Nephron (organoid): ENCODE measurements at regions not wholly inside any gene's neighbourhood (a gene's known extent, or its start where the extent isn't known, plus 50 kb on each side); places are given as distances from the start of the nearest gene placed in this dataset.

ENCODE experiments used
- H3K27ac Mint-ChIP-seq, 3 experiments: 2 replicates each; pipeline ENCODE4 v1.8.0; 2020; ENCODE audit warnings: mixed read lengths in 3 of 3, mild to moderate bottlenecking in 2 of 3, moderate library complexity in 1 of 3
- H3K27me3 Mint-ChIP-seq: 2 replicates; pipeline ENCODE4 v1.8.0; 2021; ENCODE audit warnings: low read depth, mild to moderate bottlenecking, moderate library complexity, mixed read lengths
- H3K36me3 Mint-ChIP-seq: 2 replicates; pipeline ENCODE4 v1.8.0; 2020; ENCODE audit warnings: low read depth, mixed read lengths
- H3K4me1 Mint-ChIP-seq: 2 replicates; pipeline ENCODE4 v1.8.0; 2020; ENCODE audit warnings: mixed read lengths
- H3K4me3 Mint-ChIP-seq, 3 experiments: 2 replicates each; pipeline ENCODE4 v1.8.0; 2020; ENCODE audit warnings: mild to moderate bottlenecking in 3 of 3, mixed read lengths in 3 of 3, moderate library complexity in 2 of 3
- H3K9me3 Mint-ChIP-seq: 2 replicates; pipeline ENCODE4 v1.8.0; 2020; ENCODE audit warnings: mixed read lengths
- TF ChIP-seq, protein P1 (sequence below), 3 experiments: fragments of 200-600 bp; sonication (generic); IDR thresholded peaks; one replicate each; pipeline ENCODE4 v1.5.0; 2021; ENCODE audit warnings: antibody characterized with exemption in 3 of 3; ENCODE audit not compliant: unreplicated experiment in 3 of 3

DNA sequence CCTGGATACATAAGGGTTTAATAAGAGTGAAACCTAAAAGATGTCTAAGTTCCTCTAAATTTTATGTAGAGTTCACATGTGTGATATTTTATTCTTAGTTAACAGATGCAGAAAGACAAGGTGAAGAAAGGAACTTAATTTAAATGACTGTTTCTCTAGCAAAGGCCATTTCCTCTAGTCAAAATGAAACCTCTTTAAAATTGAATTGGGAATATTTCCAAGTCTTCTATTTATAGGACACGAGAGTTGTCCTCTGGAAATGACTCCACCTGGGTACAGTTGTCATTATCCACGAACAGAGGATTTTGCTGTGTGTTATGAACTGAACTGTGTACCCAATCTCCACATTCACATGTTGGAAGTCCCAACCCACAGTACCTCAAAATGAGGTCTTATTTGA lies 64.5 kb upstream of the KCNK1 start:
- Mint-ChIP-seq H3K36me3 (no peaks in the 10 kb centered on the region), H3K27me3 (peaks cover 7% of the 10 kb centered on the region), H3K9me3 (peaks cover 13% of the 10 kb centered on the region), H3K4me1 (peaks cover 14% of the 10 kb centered on the region), H3K27ac (no peak overlapping the region), H3K4me3 (no peak overlapping the region)
- TF ChIP-seq, protein P1, sequence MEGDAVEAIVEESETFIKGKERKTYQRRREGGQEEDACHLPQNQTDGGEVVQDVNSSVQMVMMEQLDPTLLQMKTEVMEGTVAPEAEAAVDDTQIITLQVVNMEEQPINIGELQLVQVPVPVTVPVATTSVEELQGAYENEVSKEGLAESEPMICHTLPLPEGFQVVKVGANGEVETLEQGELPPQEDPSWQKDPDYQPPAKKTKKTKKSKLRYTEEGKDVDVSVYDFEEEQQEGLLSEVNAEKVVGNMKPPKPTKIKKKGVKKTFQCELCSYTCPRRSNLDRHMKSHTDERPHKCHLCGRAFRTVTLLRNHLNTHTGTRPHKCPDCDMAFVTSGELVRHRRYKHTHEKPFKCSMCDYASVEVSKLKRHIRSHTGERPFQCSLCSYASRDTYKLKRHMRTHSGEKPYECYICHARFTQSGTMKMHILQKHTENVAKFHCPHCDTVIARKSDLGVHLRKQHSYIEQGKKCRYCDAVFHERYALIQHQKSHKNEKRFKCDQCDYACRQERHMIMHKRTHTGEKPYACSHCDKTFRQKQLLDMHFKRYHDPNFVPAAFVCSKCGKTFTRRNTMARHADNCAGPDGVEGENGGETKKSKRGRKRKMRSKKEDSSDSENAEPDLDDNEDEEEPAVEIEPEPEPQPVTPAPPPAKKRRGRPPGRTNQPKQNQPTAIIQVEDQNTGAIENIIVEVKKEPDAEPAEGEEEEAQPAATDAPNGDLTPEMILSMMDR (IDR thresholded peaks at IDR 0.05; ENCODE audit: unreplicated experiment in 3 of 3), result no peak

DNA sequence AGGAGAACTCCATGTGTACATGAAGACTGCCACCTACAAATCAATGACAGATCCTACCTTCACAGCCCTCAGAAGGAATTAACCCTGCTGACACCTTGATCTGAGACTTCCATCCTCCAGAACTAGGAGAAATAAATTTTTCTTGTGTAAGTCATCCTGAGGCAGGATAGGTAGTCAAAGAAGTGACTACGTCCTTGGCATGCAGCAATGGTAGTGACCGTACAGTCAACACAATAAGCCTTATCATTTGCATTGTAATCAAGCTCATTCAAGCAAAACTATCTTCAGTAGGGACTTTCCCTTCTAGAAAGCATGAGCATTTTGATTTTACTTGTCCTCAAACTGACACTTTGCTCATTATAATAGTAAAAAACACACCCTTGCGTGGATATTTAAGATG lies 64.0 kb upstream of the KCNK1 start:
- Mint-ChIP-seq H3K27ac (no peak overlapping the region), H3K4me3 (no peak overlapping the region), H3K9me3 (peaks cover 13% of the 10 kb centered on the region), H3K36me3 (no peaks in the 10 kb centered on the region), H3K4me1 (peaks cover 14% of the 10 kb centered on the region), H3K27me3 (peaks cover 7% of the 10 kb centered on the region)
- TF ChIP-seq, protein P1 (IDR thresholded peaks at IDR 0.05; ENCODE audit: unreplicated experiment in 3 of 3), result no peak

DNA sequence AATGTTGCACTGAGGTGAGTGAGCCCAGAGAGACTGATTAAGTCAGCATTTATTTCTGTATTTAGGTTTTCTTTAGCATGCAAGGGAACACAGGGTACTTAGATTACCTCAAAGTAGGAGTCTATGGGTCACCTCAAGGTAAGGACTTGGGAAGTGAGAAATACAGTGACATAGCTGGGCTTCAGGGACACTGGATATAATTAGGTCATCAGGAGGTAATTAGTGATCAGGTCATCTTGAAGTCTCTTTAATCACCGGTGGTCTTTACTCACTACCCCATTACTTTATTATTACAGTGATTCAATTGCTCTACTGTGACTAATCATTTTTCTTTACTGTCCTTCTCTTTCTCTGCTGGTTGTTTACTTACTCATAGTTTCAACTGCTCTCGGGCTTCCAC lies 59.9 kb upstream of the KCNK1 start:
- Mint-ChIP-seq H3K36me3 (no peaks in the 10 kb centered on the region), H3K4me1 (peaks cover 5% of the 10 kb centered on the region), H3K9me3 (no peaks in the 10 kb centered on the region), H3K4me3 (no peak overlapping the region), H3K27me3 (peaks cover 14% of the 10 kb centered on the region), H3K27ac (no peak overlapping the region)
- TF ChIP-seq, protein P1 (IDR thresholded peaks at IDR 0.05; ENCODE audit: unreplicated experiment in 3 of 3), result no peak

DNA sequence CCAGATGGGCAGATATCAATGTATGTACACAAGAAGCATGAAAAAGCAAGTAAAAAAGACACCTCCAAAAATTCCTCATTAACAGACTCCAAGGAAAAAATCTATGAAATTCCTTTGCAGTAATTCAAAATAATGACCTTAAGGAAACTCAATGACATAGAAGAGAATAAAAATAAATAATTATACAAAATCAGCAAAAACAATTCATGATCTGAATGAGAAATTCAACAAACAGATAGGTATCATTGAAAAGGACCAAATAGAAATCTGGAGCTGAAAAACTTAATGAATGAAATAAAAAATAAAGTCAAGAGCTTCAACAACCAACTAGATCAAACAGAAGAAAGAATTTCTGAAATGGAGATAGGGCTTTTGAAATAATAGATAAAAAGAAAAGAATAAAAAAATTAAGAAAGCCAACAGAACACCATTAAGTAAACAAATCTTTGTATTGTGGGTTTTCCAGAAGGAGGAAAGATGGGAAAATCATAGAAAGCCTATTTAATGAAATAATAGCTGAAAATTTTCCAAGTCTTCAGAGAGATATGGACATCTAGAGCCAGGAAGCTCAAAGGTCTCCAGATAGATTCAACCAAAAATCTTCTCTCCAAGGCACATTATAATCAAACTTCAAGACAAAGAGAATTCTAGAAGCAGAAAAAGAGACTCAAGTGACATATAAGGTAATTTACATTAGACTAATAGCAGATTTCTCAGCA lies 52.0 kb upstream of the KCNK1 start:
- no peak overlapping the region for H3K27ac Mint-ChIP-seq
- no peak overlapping the region for H3K4me3 Mint-ChIP-seq
- H3K9me3 Mint-ChIP-seq, result peaks cover 37% of the 10 kb centered on the region
- H3K4me1 Mint-ChIP-seq, result no peaks in the 10 kb centered on the region
- peaks cover 3% of the 10 kb centered on the region for H3K36me3 Mint-ChIP-seq
- peaks cover 14% of the 10 kb centered on the region for H3K27me3 Mint-ChIP-seq
- TF ChIP-seq, protein P1 (IDR thresholded peaks at IDR 0.05; ENCODE audit: unreplicated experiment in 3 of 3), result no peak
